Stomach (tissue), 8 donors: ENCODE measurements at regions not wholly inside any gene's neighbourhood (a gene's known extent, or its start where the extent isn't known, plus 50 kb on each side); places are given as distances from the start of the nearest gene placed in this dataset.

ENCODE experiments used
- DNase-seq, 2 donors: peaks; one replicate each; pipeline versions ENCODE4 v3.0.0 to v3.0.0-alpha.2; 2013 to 2019
- H3K27ac ChIP-seq, 5 donors: fragments of 200-600 bp in 4 of 5; sonication (generic) in 4 of 5; one replicate each; pipeline ENCODE4 v1.5.1; 2013 to 2019; ENCODE audit warnings: mild to moderate bottlenecking in 1 of 5, moderate library complexity in 1 of 5
- H3K27me3 ChIP-seq, 3 donors: fragments of 200-600 bp; sonication (generic); one replicate each; pipeline ENCODE4 v1.5.1; 2017 to 2019; ENCODE audit warnings: mixed run types in 1 of 3
- H3K36me3 ChIP-seq, 4 donors: fragments of 200-600 bp; sonication (generic); 1 replicate in 3 of 4; 2 replicates in 1 of 4; pipeline ENCODE4 v1.5.1; 2016 to 2019
- H3K4me1 ChIP-seq, 4 donors: fragments of 200-600 bp; sonication (generic); one replicate each; pipeline ENCODE4 v1.5.1; 2016 to 2019
- H3K4me3 ChIP-seq, 4 donors: fragments of 200-600 bp; sonication (generic) in 3 of 4; one replicate each; pipeline ENCODE4 v1.5.1; 2016 to 2019; ENCODE audit warnings: mild to moderate bottlenecking in 1 of 4
- H3K9me3 ChIP-seq, 4 donors: fragments of 200-600 bp; sonication (generic); one replicate each; pipeline ENCODE4 v1.5.1; 2016 to 2019
- EP300 ChIP-seq: sonication (generic); formaldehyde crosslinking; IDR thresholded peaks from one replicate; pipeline ENCODE4 v1.6.1; 2017; ENCODE audit warnings: antibody characterized with exemption
- POLR2A ChIP-seq, 4 donors: fragments of 450-650 bp; IDR thresholded peaks; one replicate each; pipeline ENCODE4 v1.6.1; 2016; ENCODE audit warnings: antibody characterized with exemption in 4 of 4, control low read depth in 2 of 4, mild to moderate bottlenecking in 1 of 4, moderate library complexity in 1 of 4
- POLR2AphosphoS5 ChIP-seq, 3 donors: sonication (generic); formaldehyde crosslinking; IDR thresholded peaks; one replicate each; pipeline ENCODE4 v1.6.1; 2016; ENCODE audit warnings: antibody characterized with exemption in 3 of 3
- WGBS, 5 donors: extraction: QIAGEN DNeasy Blood & Tissue Kit in 3 of 5; methylation state at CpG; one replicate each; pipeline versions ENCODE4 v1.1.5 to v1.1.7; 2013 to 2018; 5-methylcytosine and 5-hydroxymethylcytosine counted together
- intact Hi-C: fragments of 100-400 bp; cut with DNase I; formaldehyde crosslinking; loops from one replicate; pipeline ENCODE4 v1.15.1; 2023; ENCODE audit warnings: low total_unique reads
- TF ChIP-seq, protein P1 (sequence below), 7 experiments: fragments of 450-650 bp in 4 of 7; fragments of 200-600 bp in 3 of 7; sonication (generic) in 3 of 7; IDR thresholded peaks; one replicate each; pipeline ENCODE4 v1.5.1; 2016 to 2019; ENCODE audit warnings: antibody characterized with exemption in 7 of 7, control low read depth in 2 of 7, mild to moderate bottlenecking in 1 of 7
- donor health status: healthy with polysubstance abuse.
- donor health status: Bipolar disorder and iron deficiency.
- donor health status: healthy.

- H3K4me3 ChIP-seq: no peak overlapping the region
- H3K9me3 ChIP-seq: no peaks in the 10 kb centered on the region
- DNase-seq: no peak
- H3K4me1 ChIP-seq: peaks cover 0 to 10% (median 4%) of the 10 kb centered on the region in 4 donors
- WGBS, 5 donors: 23 to 58% (median 27%) methylated on average over 2 of the region's 2 CpGs
- no peaks in the 10 kb centered on the region for H3K27me3 ChIP-seq
- intact Hi-C loops: no loop called here
- no peaks in the 10 kb centered on the region for H3K36me3 ChIP-seq
- TF ChIP-seq, protein P1, sequence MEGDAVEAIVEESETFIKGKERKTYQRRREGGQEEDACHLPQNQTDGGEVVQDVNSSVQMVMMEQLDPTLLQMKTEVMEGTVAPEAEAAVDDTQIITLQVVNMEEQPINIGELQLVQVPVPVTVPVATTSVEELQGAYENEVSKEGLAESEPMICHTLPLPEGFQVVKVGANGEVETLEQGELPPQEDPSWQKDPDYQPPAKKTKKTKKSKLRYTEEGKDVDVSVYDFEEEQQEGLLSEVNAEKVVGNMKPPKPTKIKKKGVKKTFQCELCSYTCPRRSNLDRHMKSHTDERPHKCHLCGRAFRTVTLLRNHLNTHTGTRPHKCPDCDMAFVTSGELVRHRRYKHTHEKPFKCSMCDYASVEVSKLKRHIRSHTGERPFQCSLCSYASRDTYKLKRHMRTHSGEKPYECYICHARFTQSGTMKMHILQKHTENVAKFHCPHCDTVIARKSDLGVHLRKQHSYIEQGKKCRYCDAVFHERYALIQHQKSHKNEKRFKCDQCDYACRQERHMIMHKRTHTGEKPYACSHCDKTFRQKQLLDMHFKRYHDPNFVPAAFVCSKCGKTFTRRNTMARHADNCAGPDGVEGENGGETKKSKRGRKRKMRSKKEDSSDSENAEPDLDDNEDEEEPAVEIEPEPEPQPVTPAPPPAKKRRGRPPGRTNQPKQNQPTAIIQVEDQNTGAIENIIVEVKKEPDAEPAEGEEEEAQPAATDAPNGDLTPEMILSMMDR (IDR thresholded peaks at IDR 0.05): no peak
- TF ChIP-seq POLR2A (IDR thresholded peaks at IDR 0.05) (no peak), EP300 (no peak), POLR2AphosphoS5 (IDR thresholded peaks at IDR 0.05) (no peak)
- H3K27ac ChIP-seq: no peak overlapping the region
Observed at GRCh38 chr10:108412323-108412722, 1247.8 kb upstream of the SORCS1 start.

DNA sequence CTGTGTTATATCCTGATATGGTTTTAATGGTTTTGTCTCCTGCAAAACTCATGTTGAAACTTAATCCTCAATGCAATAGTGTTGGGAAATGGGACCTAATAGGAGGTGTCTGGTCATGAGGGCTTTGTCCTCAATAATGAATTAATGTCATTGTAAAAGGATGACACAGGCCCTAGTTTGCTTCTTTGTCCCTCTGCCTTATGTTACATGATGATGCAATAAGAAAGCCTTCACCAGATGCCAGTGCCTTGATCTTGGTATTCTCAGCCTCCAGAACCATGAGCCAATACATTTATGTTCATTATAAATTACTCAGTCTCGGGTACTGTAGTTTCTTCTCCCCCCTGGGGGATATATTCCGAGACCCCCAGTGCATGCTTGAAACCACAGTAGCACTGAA is 1247.4 kb upstream of the SORCS1 start:
- Histone ChIP-seq H3K9me3 (no peaks in the 10 kb centered on the region), H3K4me3 (no peak overlapping the region), H3K27me3 (no peaks in the 10 kb centered on the region), H3K27ac (no peak overlapping the region), H3K4me1 (peaks cover 0 to 10% (median 4%) of the 10 kb centered on the region in 4 donors), H3K36me3 (no peaks in the 10 kb centered on the region)
- WGBS, 5 donors: 74 to 92% (median 84%) methylated on average over 2 of the region's 2 CpGs
- intact Hi-C loops: no loop called here
- no peak for DNase-seq
- TF ChIP-seq POLR2A (IDR thresholded peaks at IDR 0.05) (no peak), POLR2AphosphoS5 (IDR thresholded peaks at IDR 0.05) (no peak), EP300 (no peak)
- TF ChIP-seq, protein P1 (IDR thresholded peaks at IDR 0.05): no peak

DNA sequence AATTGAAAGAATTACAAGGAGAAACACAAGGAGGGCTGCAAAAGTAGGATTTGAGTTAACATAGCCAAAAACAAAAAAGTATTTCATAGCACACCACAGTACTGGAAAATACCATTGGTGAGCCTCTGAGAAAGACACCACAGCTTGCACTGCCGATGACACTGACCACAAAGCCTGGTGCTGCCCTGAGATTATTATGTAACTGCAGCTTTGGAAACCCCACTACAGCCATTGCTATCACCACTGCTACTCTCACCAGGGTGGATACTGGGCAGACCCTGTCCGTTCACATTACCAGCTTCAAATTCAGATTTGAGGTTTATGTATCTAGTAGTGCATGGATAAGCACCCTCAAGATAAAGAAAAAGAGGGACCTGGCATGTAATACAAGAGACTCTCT is 1246.7 kb upstream of the SORCS1 start:
- no peak overlapping the region for H3K4me3 ChIP-seq
- no peak for TF ChIP-seq POLR2AphosphoS5 (IDR thresholded peaks at IDR 0.05)
- no peak for TF ChIP-seq EP300
- TF ChIP-seq POLR2A (IDR thresholded peaks at IDR 0.05): no peak
- TF ChIP-seq, protein P1 (IDR thresholded peaks at IDR 0.05): no peak
- H3K27ac ChIP-seq: no peak overlapping the region
- H3K36me3 ChIP-seq: no peaks in the 10 kb centered on the region
- no peaks in the 10 kb centered on the region for H3K9me3 ChIP-seq
- 67 to 77% (median 69%) methylated on average over 2 of the region's 2 CpGs for WGBS, 5 donors
- peaks cover 0 to 10% (median 4%) of the 10 kb centered on the region in 4 donors for H3K4me1 ChIP-seq
- intact Hi-C loops: no loop called here
- H3K27me3 ChIP-seq: no peaks in the 10 kb centered on the region
- DNase-seq: no peak

GRCh38 chr10:108410236-108410635 is 1245.7 kb upstream of the SORCS1 start:
- Histone ChIP-seq H3K36me3 (no peaks in the 10 kb centered on the region), H3K9me3 (no peaks in the 10 kb centered on the region), H3K4me3 (no peak overlapping the region), H3K27me3 (no peaks in the 10 kb centered on the region), H3K27ac (no peak overlapping the region), H3K4me1 (peaks cover 0 to 10% (median 4%) of the 10 kb centered on the region in 4 donors)
- no peak for DNase-seq
- intact Hi-C loops: no loop called here
- no peak for TF ChIP-seq POLR2AphosphoS5 (IDR thresholded peaks at IDR 0.05)
- TF ChIP-seq POLR2A (IDR thresholded peaks at IDR 0.05): no peak
- no peak for TF ChIP-seq EP300
- TF ChIP-seq, protein P1 (IDR thresholded peaks at IDR 0.05): no peak
- WGBS, 5 donors: 79 to 83% (median 81%) methylated on average over 1 of the region's 1 CpG
